ENCODE measurements at regions not wholly inside any gene's neighbourhood (a gene's known extent, or its start where the extent isn't known, plus 50 kb on each side); places are given as distances from the start of the nearest gene placed in this dataset.

- Mint-ChIP-seq H3K9me3 (ENCODE audit: unreplicated experiment) (no peaks in the 10 kb centered on the region), H3K27ac (ENCODE audit: unreplicated experiment) (no peak overlapping the region), H3K36me3 (ENCODE audit: insufficient read depth, unreplicated experiment) (no peaks in the 10 kb centered on the region), H3K4me1 (ENCODE audit: low read depth, unreplicated experiment) (no peaks in the 10 kb centered on the region), H3K4me3 (ENCODE audit: unreplicated experiment) (no peak overlapping the region), H3K27me3 (ENCODE audit: insufficient read depth, unreplicated experiment) (no peaks in the 10 kb centered on the region)
- BruUV-seq (replicated peaks): no TSS peak
- ChIA-PET POLR2A (interaction anchor here (0.7 kb wide), 1 partner anchor 396 kb away, joined by 3 read pairs; no protein-coding TSS in a partner anchor), CTCF (no interaction called here)
- TF ChIP-seq, protein P1, sequence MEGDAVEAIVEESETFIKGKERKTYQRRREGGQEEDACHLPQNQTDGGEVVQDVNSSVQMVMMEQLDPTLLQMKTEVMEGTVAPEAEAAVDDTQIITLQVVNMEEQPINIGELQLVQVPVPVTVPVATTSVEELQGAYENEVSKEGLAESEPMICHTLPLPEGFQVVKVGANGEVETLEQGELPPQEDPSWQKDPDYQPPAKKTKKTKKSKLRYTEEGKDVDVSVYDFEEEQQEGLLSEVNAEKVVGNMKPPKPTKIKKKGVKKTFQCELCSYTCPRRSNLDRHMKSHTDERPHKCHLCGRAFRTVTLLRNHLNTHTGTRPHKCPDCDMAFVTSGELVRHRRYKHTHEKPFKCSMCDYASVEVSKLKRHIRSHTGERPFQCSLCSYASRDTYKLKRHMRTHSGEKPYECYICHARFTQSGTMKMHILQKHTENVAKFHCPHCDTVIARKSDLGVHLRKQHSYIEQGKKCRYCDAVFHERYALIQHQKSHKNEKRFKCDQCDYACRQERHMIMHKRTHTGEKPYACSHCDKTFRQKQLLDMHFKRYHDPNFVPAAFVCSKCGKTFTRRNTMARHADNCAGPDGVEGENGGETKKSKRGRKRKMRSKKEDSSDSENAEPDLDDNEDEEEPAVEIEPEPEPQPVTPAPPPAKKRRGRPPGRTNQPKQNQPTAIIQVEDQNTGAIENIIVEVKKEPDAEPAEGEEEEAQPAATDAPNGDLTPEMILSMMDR (IDR thresholded peaks at IDR 0.05; ENCODE audit: insufficient read depth in 1 of 2, low read depth in 1 of 2, low read length in 1 of 2, severe bottlenecking in 1 of 2, unreplicated experiment in 1 of 2): no peak
- Histone ChIP-seq H3K4me1 (no peaks in the 10 kb centered on the region), H3K4me3 (ENCODE audit: low read depth, low read length) (no peak overlapping the region), H3K36me3 (ENCODE audit: control insufficient read depth, insufficient read depth, low read length) (no peaks in the 10 kb centered on the region), H3K27me3 (replicated peaks; ENCODE audit: control insufficient read depth, insufficient read depth, low read length) (no peaks in the 10 kb centered on the region), H3K9me3 (no peaks in the 10 kb centered on the region)
- intact Hi-C loops (cut with micrococcal nuclease; ENCODE audit: unreplicated experiment): no loop called here
- no peak for DNase-seq
Observed at GRCh38 chr12:75650595-75651341, 139.4 kb upstream of the KRR1 start.

GRCh38 chr12:75650100-75650499 lies 138.7 kb upstream of the KRR1 start:
- Mint-ChIP-seq H3K4me1 (ENCODE audit: low read depth, unreplicated experiment) (no peaks in the 10 kb centered on the region), H3K9me3 (ENCODE audit: unreplicated experiment) (no peaks in the 10 kb centered on the region), H3K27ac (ENCODE audit: unreplicated experiment) (no peak overlapping the region), H3K27me3 (ENCODE audit: insufficient read depth, unreplicated experiment) (no peaks in the 10 kb centered on the region), H3K4me3 (ENCODE audit: unreplicated experiment) (no peak overlapping the region), H3K36me3 (ENCODE audit: insufficient read depth, unreplicated experiment) (no peaks in the 10 kb centered on the region)
- no peak overlapping the region for H3K4me3 ChIP-seq (ENCODE audit: low read depth, low read length)
- no peaks in the 10 kb centered on the region for H3K4me1 ChIP-seq
- H3K36me3 ChIP-seq (ENCODE audit: control insufficient read depth, insufficient read depth, low read length): no peaks in the 10 kb centered on the region
- H3K9me3 ChIP-seq: no peaks in the 10 kb centered on the region
- BruUV-seq (replicated peaks): no TSS peak
- no peak for DNase-seq
- TF ChIP-seq, protein P1 (IDR thresholded peaks at IDR 0.05; ENCODE audit: insufficient read depth in 1 of 2, low read depth in 1 of 2, low read length in 1 of 2, severe bottlenecking in 1 of 2, unreplicated experiment in 1 of 2): no peak
- ChIA-PET CTCF (no interaction called here), POLR2A (no interaction called here)
- intact Hi-C loops (cut with micrococcal nuclease; ENCODE audit: unreplicated experiment): no loop called here
- no peaks in the 10 kb centered on the region for H3K27me3 ChIP-seq (replicated peaks; ENCODE audit: control insufficient read depth, insufficient read depth, low read length)

GRCh38 chr12:75648856-75649255 lies 137.4 kb upstream of the KRR1 start:
- TF ChIP-seq, protein P1 (IDR thresholded peaks at IDR 0.05; ENCODE audit: insufficient read depth in 1 of 2, low read depth in 1 of 2, low read length in 1 of 2, severe bottlenecking in 1 of 2, unreplicated experiment in 1 of 2): no peak
- ChIA-PET CTCF (no interaction called here), POLR2A (no interaction called here)
- H3K36me3 Mint-ChIP-seq (ENCODE audit: insufficient read depth, unreplicated experiment): no peaks in the 10 kb centered on the region
- no peaks in the 10 kb centered on the region for H3K9me3 ChIP-seq
- no peaks in the 10 kb centered on the region for H3K4me1 ChIP-seq
- H3K36me3 ChIP-seq (ENCODE audit: control insufficient read depth, insufficient read depth, low read length): no peaks in the 10 kb centered on the region
- H3K4me1 Mint-ChIP-seq (ENCODE audit: low read depth, unreplicated experiment): no peaks in the 10 kb centered on the region
- H3K4me3 ChIP-seq (ENCODE audit: low read depth, low read length): no peak overlapping the region
- no peak for DNase-seq
- intact Hi-C loops (cut with micrococcal nuclease; ENCODE audit: unreplicated experiment): no loop called here
- H3K9me3 Mint-ChIP-seq (ENCODE audit: unreplicated experiment): no peaks in the 10 kb centered on the region
- no peaks in the 10 kb centered on the region for H3K27me3 Mint-ChIP-seq (ENCODE audit: insufficient read depth, unreplicated experiment)
- BruUV-seq (replicated peaks): no TSS peak
- no peaks in the 10 kb centered on the region for H3K27me3 ChIP-seq (replicated peaks; ENCODE audit: control insufficient read depth, insufficient read depth, low read length)
- no peak overlapping the region for H3K4me3 Mint-ChIP-seq (ENCODE audit: unreplicated experiment)
- H3K27ac Mint-ChIP-seq (ENCODE audit: unreplicated experiment): no peak overlapping the region
